ENCODE measurements at regions not wholly inside any gene's neighbourhood (a gene's known extent, or its start where the extent isn't known, plus 50 kb on each side); places are given as distances from the start of the nearest gene placed in this dataset.

GRCh38 chr1:238484121-238484520 is 593.4 kb upstream of the ZP4 start:
- TF ChIP-seq, protein P1, sequence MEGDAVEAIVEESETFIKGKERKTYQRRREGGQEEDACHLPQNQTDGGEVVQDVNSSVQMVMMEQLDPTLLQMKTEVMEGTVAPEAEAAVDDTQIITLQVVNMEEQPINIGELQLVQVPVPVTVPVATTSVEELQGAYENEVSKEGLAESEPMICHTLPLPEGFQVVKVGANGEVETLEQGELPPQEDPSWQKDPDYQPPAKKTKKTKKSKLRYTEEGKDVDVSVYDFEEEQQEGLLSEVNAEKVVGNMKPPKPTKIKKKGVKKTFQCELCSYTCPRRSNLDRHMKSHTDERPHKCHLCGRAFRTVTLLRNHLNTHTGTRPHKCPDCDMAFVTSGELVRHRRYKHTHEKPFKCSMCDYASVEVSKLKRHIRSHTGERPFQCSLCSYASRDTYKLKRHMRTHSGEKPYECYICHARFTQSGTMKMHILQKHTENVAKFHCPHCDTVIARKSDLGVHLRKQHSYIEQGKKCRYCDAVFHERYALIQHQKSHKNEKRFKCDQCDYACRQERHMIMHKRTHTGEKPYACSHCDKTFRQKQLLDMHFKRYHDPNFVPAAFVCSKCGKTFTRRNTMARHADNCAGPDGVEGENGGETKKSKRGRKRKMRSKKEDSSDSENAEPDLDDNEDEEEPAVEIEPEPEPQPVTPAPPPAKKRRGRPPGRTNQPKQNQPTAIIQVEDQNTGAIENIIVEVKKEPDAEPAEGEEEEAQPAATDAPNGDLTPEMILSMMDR (IDR thresholded peaks at IDR 0.05) = no peak
- TF ChIP-seq POLR2A (IDR thresholded peaks at IDR 0.05) = no peak

All from adrenal gland (tissue), 5 donors.